SK-N-SH (cell line): ENCODE measurements at regions not wholly inside any gene's neighbourhood (a gene's known extent, or its start where the extent isn't known, plus 50 kb on each side); places are given as distances from the start of the nearest gene placed in this dataset.

Experiments
- CTCF ChIA-PET: fragments of 300-600, 350-600 bp; formaldehyde crosslinking; extraction: SDS; loops from one replicate; lab custom pipeline; 2021; lab: Yijun Ruan, JAX
- POLR2A ChIA-PET: fragments of 350-600 bp; sonication (Branson Sonifier 250); formaldehyde crosslinking; extraction: SDS; loops from one replicate; lab custom pipeline; 2020; ENCODE audit warnings: antibody characterized with exemption, inconsistent platforms; lab: Yijun Ruan, JAX
- DNase-seq: peaks from one replicate; pipeline ENCODE4 v3.0.0; 2012
- H2AFZ ChIP-seq: fragments of 200-600 bp; sonication (generic); 2 replicates; pipeline ENCODE4 v1.8.1; 2016; ENCODE audit warnings: antibody characterized with exemption, mild to moderate bottlenecking, low read depth
- H3F3A ChIP-seq: fragments of 200-600 bp; sonication (generic); replicated peaks from 2 replicates; pipeline ENCODE3; 2016; ENCODE audit warnings: antibody characterized with exemption, mild to moderate bottlenecking; ENCODE audit not compliant: insufficient read depth
- H3K27ac ChIP-seq, 2 experiments: fragments of 200-500 bp in 1 of 2; fragments of 200-600 bp in 1 of 2; sonication (Bioruptor generic) in 1 of 2; sonication (generic), shearing (Covaris generic) in 1 of 2; 2 replicates each; pipeline versions ENCODE4 v1.5.1 to v1.6.1; 2014 to 2016; ENCODE audit warnings: low read depth in 2 of 2, inconsistent platforms in 1 of 2, low read length in 1 of 2, mild to moderate bottlenecking in 1 of 2, mixed read lengths in 1 of 2
- H3K27me3 ChIP-seq: fragments of 200-600 bp; sonication (generic), shearing (Covaris generic); 2 replicates; pipeline ENCODE4 v1.6.1; 2016; ENCODE audit warnings: mixed run types; ENCODE audit not compliant: insufficient read depth
- H3K36me3 ChIP-seq, 2 experiments: fragments of 200-500 bp in 1 of 2; fragments of 200-600 bp in 1 of 2; sonication (Bioruptor generic) in 1 of 2; sonication (generic) in 1 of 2; replicated peaks in 1 of 2; 2 replicates each; pipeline versions ENCODE3 to v1.5.1; 2014 to 2016; ENCODE audit warnings: low read length in 1 of 2, mild to moderate bottlenecking in 1 of 2; ENCODE audit not compliant: insufficient read depth in 2 of 2, control insufficient read depth in 1 of 2
- H3K4me1 ChIP-seq, 2 experiments: fragments of 200-500 bp in 1 of 2; fragments of 200-600 bp in 1 of 2; sonication (Bioruptor generic) in 1 of 2; sonication (generic), shearing (Covaris generic) in 1 of 2; 2 replicates each; pipeline versions ENCODE4 v1.5.1 to v1.6.1; 2014 to 2016; ENCODE audit warnings: low read depth in 1 of 2, low read length in 1 of 2, mixed run types in 1 of 2; ENCODE audit not compliant: insufficient read depth in 2 of 2, control insufficient read depth in 1 of 2
- H3K4me2 ChIP-seq: fragments of 200-600 bp; sonication (generic), shearing (Covaris generic); 2 replicates; pipeline ENCODE4 v1.6.1; 2017; ENCODE audit warnings: mixed run types
- H3K4me3 ChIP-seq, 2 experiments: fragments of 200-500 bp in 1 of 2; fragments of 200-600 bp in 1 of 2; sonication (Bioruptor generic) in 1 of 2; sonication (generic), shearing (Covaris generic) in 1 of 2; 2 replicates each; pipeline versions ENCODE4 v1.5.1 to v1.8.1; 2014 to 2016; ENCODE audit warnings: low read depth in 2 of 2, inconsistent platforms in 1 of 2, low read length in 1 of 2, mild to moderate bottlenecking in 1 of 2, mixed read lengths in 1 of 2, moderate library complexity in 1 of 2
- H3K79me2 ChIP-seq: fragments of 200-600 bp; sonication (generic); 2 replicates; pipeline ENCODE4 v1.8.1; 2017; ENCODE audit warnings: mild to moderate bottlenecking; ENCODE audit not compliant: insufficient read depth
- H3K9ac ChIP-seq: fragments of 200-600 bp; sonication (generic); 2 replicates; pipeline ENCODE4 v1.6.1; 2017; ENCODE audit warnings: mixed run types
- H3K9me2 ChIP-seq: fragments of 200-600 bp; sonication (generic); 2 replicates; pipeline ENCODE4 v1.6.1; 2017; ENCODE audit warnings: mixed run types
- H3K9me3 ChIP-seq: fragments of 200-600 bp; sonication (generic); 2 replicates; pipeline ENCODE4 v1.6.1; 2017; ENCODE audit warnings: mixed run types, mild to moderate bottlenecking, moderate library complexity
- H4K20me1 ChIP-seq: fragments of 200-600 bp; sonication (generic); 2 replicates; pipeline ENCODE4 v1.6.1; 2017; ENCODE audit warnings: mild to moderate bottlenecking, mixed run types; ENCODE audit not compliant: insufficient read depth
- CHD2 ChIP-seq: fragments of 150-350 bp; IDR thresholded peaks from 2 replicates; pipeline ENCODE4 v1.6.1; 2018; ENCODE audit warnings: low read length; ENCODE audit not compliant: partially characterized antibody
- ELF1 ChIP-seq: IDR thresholded peaks from 2 replicates; pipeline ENCODE4 v1.4.0; 2012
- EP300 ChIP-seq, 2 experiments: IDR thresholded peaks; 2 replicates each; pipeline versions ENCODE4 v1.4.0 to v1.6.1; 2012; ENCODE audit warnings: borderline replicate concordance in 1 of 2, low read depth in 1 of 2, low read length in 1 of 2
- EZH2phosphoT487 ChIP-seq: fragments of 200-600 bp; sonication (generic); IDR thresholded peaks from 2 replicates; pipeline ENCODE4 v1.6.1; 2017; ENCODE audit warnings: low read depth, mixed run types, mild to moderate bottlenecking, antibody characterized with exemption, moderate library complexity, borderline replicate concordance
- FOSL2 ChIP-seq: IDR thresholded peaks from 2 replicates; pipeline ENCODE4 v1.4.0; 2012; ENCODE audit warnings: low read depth, mild to moderate bottlenecking, moderate library complexity, borderline replicate concordance
- FOXJ3 ChIP-seq: sonication (generic); formaldehyde crosslinking; IDR thresholded peaks from 2 replicates; pipeline ENCODE4 v1.5.1; 2020; ENCODE audit warnings: mild to moderate bottlenecking, missing genetic modification reagents
- GABPA ChIP-seq: IDR thresholded peaks from 2 replicates; pipeline ENCODE4 v1.4.0; 2012; ENCODE audit warnings: low read depth, mild to moderate bottlenecking
- JUND ChIP-seq: IDR thresholded peaks from 2 replicates; pipeline ENCODE4 v1.4.0; 2012
- MAX ChIP-seq: IDR thresholded peaks from 2 replicates; pipeline ENCODE4 v1.4.0; 2012; ENCODE audit warnings: low read depth
- MEF2A ChIP-seq: IDR thresholded peaks from 2 replicates; pipeline ENCODE4 v1.4.0; 2012; ENCODE audit warnings: low read depth, borderline replicate concordance
- MXI1 ChIP-seq: IDR thresholded peaks from 2 replicates; pipeline ENCODE4 v1.6.1; 2012; ENCODE audit warnings: mild to moderate bottlenecking, low read depth, low read length, improper control_type of control experiment
- NFIC ChIP-seq: IDR thresholded peaks from 2 replicates; pipeline ENCODE4 v1.4.0; 2012; ENCODE audit warnings: borderline replicate concordance
- NRF1 ChIP-seq: IDR thresholded peaks from 2 replicates; pipeline ENCODE4 v1.6.1; 2012; ENCODE audit warnings: low read depth, mild to moderate bottlenecking, low read length
- RCOR1 ChIP-seq: fragments of 150-350 bp; IDR thresholded peaks from 2 replicates; pipeline ENCODE4 v1.6.1; 2017; ENCODE audit warnings: antibody characterized with exemption, low read length
- RFX5 ChIP-seq: IDR thresholded peaks from 2 replicates; pipeline ENCODE4 v1.6.1; 2012; ENCODE audit warnings: mild to moderate bottlenecking, improper control_type of control experiment, low read length
- SIN3A ChIP-seq: IDR thresholded peaks from 2 replicates; pipeline ENCODE4 v1.6.1; 2012; ENCODE audit warnings: low read depth, mild to moderate bottlenecking, low read length, moderate library complexity, borderline replicate concordance
- SMC3 ChIP-seq: IDR thresholded peaks from 2 replicates; pipeline ENCODE4 v1.6.1; 2012; ENCODE audit warnings: low read depth, low read length, improper control_type of control experiment
- TAF1 ChIP-seq: IDR thresholded peaks from 2 replicates; pipeline ENCODE4 v1.6.1; 2012; ENCODE audit warnings: low read depth, mild to moderate bottlenecking, low read length, moderate library complexity, borderline replicate concordance
- TEAD4 ChIP-seq: IDR thresholded peaks from 2 replicates; pipeline ENCODE4 v1.4.0; 2012; ENCODE audit warnings: mild to moderate bottlenecking, borderline replicate concordance; ENCODE audit not compliant: insufficient read depth
- USF2 ChIP-seq: fragments of 150-350 bp; IDR thresholded peaks from 2 replicates; pipeline ENCODE4 v1.6.1; 2017; ENCODE audit warnings: antibody characterized with exemption, low read length, low read depth, borderline replicate concordance
- YY1 ChIP-seq: IDR thresholded peaks from 2 replicates; pipeline ENCODE4 v1.4.0; 2012; ENCODE audit warnings: low read depth, mild to moderate bottlenecking
- WGBS: methylation state at CpG from one replicate; pipeline ENCODE4 v1.1.6; 2017; ENCODE audit warnings: low lambda C conversion rate; 5-methylcytosine and 5-hydroxymethylcytosine counted together
- TF ChIP-seq, protein P1 (sequence below): IDR thresholded peaks from 2 replicates; pipeline ENCODE4 v1.4.0; 2012; ENCODE audit warnings: low read depth, borderline replicate concordance
- TF ChIP-seq, protein P2 (sequence below): fragments of 150-350 bp; IDR thresholded peaks from 2 replicates; pipeline ENCODE4 v1.6.1; 2016; ENCODE audit warnings: mild to moderate bottlenecking, low read depth, low read length

DNA sequence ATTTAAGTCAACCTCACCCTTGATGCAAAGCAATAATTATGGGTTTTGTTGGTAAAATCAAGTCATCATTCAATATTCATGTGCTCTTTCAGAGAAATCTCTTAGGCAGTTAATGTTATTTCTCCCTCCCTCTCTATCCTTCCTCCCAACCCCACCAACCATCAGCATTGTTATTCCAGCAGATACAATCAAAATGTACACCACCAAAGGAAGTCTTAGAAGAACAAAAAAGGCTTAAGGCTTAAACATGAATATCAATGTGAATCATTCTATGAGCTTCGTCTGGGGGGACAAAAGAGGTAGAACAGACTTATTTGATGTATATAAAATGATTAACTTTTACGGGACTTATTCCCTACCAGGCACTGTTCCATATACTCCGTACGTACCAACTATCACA is 404.4 kb downstream of the ARHGEF28 start:
- no peak overlapping the region for H3K9ac ChIP-seq
- H4K20me1 ChIP-seq = no peaks in the 10 kb centered on the region
- H3K4me1 ChIP-seq = peaks cover 0 to 3% of the 10 kb centered on the region in 2 experiments; a peak in 1 of 4 replicates
- H3K9me3 ChIP-seq = no peaks in the 10 kb centered on the region
- ChIA-PET CTCF (interaction anchor here (1.0 to 1.8 kb wide), 2 partner anchors 9 to 610 kb away, joined by 3 to 6 read pairs; no protein-coding TSS in a partner anchor), POLR2A (no interaction called here)
- DNase-seq = no peak
- H3K27me3 ChIP-seq = no peaks in the 10 kb centered on the region
- no peaks in the 10 kb centered on the region for H3F3A ChIP-seq
- H3K27ac ChIP-seq = no peak overlapping the region
- no peak overlapping the region for H2AFZ ChIP-seq
- H3K4me3 ChIP-seq = no peak overlapping the region
- no peaks in the 10 kb centered on the region for H3K9me2 ChIP-seq
- H3K36me3 ChIP-seq = no peaks in the 10 kb centered on the region
- H3K79me2 ChIP-seq = no peaks in the 10 kb centered on the region
- TF ChIP-seq SMC3 = no peak
- TF ChIP-seq ELF1 = no peak
- TF ChIP-seq TAF1 = no peak
- TF ChIP-seq TEAD4 = no peak
- no peak for TF ChIP-seq RFX5
- no peak for TF ChIP-seq GABPA
- TF ChIP-seq SIN3A = no peak
- no peak for TF ChIP-seq EZH2phosphoT487
- TF ChIP-seq CHD2 = no peak
- TF ChIP-seq MXI1 = no peak
- no peak for TF ChIP-seq USF2
- TF ChIP-seq EP300 (IDR thresholded peaks at IDR 0.05; ENCODE audit: borderline replicate concordance in 1 of 2, low read depth in 1 of 2, low read length in 1 of 2) = no peak
- TF ChIP-seq MAX = no peak
- TF ChIP-seq, protein P1, sequence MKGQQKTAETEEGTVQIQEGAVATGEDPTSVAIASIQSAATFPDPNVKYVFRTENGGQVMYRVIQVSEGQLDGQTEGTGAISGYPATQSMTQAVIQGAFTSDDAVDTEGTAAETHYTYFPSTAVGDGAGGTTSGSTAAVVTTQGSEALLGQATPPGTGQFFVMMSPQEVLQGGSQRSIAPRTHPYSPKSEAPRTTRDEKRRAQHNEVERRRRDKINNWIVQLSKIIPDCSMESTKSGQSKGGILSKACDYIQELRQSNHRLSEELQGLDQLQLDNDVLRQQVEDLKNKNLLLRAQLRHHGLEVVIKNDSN = no peak
- no peak for TF ChIP-seq MEF2A
- TF ChIP-seq, protein P2, sequence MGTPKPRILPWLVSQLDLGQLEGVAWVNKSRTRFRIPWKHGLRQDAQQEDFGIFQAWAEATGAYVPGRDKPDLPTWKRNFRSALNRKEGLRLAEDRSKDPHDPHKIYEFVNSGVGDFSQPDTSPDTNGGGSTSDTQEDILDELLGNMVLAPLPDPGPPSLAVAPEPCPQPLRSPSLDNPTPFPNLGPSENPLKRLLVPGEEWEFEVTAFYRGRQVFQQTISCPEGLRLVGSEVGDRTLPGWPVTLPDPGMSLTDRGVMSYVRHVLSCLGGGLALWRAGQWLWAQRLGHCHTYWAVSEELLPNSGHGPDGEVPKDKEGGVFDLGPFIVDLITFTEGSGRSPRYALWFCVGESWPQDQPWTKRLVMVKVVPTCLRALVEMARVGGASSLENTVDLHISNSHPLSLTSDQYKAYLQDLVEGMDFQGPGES = no peak
- TF ChIP-seq, all 33 proteins: peak for 0
- WGBS = 84% methylated on average over 4 of the region's 4 CpGs
- H3K4me2 ChIP-seq = no peak overlapping the region

DNA sequence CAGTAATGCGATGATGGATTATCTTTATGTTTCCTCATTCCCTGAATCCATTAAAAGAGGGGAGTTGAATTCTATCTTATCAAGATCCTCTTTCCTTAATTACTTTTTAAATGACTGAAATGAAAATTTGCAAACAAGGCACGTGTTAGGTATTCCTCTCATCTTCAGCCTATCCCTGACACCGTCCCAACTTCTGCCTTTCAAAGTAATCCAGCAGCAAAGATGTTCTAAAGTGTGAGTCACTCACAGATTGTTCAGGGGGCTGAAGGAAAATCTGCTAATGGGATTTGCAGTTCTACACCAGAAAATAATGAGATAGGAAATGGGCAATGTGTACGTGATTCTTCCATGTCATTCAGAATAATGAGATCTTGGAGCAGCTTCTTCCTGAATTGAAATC is 403.0 kb downstream of the ARHGEF28 start:
- CTCF ChIA-PET = interaction anchor here (1.2 to 1.3 kb wide), 2 partner anchors 17 to 612 kb away, joined by 3 to 4 read pairs; partner anchors contain the start of gene ENC1
- 80% methylated on average over 4 of the region's 4 CpGs for WGBS
- Histone ChIP-seq H4K20me1 (no peaks in the 10 kb centered on the region), H3K4me1 (no peaks in the 10 kb centered on the region; a peak in 1 of 4 replicates), H3K9me2 (no peaks in the 10 kb centered on the region), H3F3A (no peaks in the 10 kb centered on the region), H3K4me3 (no peak overlapping the region), H3K36me3 (no peaks in the 10 kb centered on the region), H3K9ac (no peak overlapping the region), H3K79me2 (no peaks in the 10 kb centered on the region), H3K4me2 (no peak overlapping the region), H2AFZ (no peak overlapping the region), H3K27ac (no peak overlapping the region), H3K9me3 (no peaks in the 10 kb centered on the region), H3K27me3 (no peaks in the 10 kb centered on the region)
- TF ChIP-seq YY1 (no peak), SMC3 (no peak), FOXJ3 (CRISPR knock-in tag) (no peak), GABPA (no peak), TEAD4 (no peak), NFIC (no peak), FOSL2 (no peak), RCOR1 (no peak), JUND (no peak), NRF1 (no peak)
- TF ChIP-seq, protein P1 = no peak
- DNase-seq = no peak
- POLR2A ChIA-PET = no interaction called here
